Upper lobe of left lung (tissue), 4 donors: ENCODE measurements at regions not wholly inside any gene's neighbourhood (a gene's known extent, or its start where the extent isn't known, plus 50 kb on each side); places are given as distances from the start of the nearest gene placed in this dataset.

Experiments used
- EP300 ChIP-seq, 4 donors: sonication (generic); formaldehyde crosslinking; IDR thresholded peaks; one replicate each; pipeline ENCODE4 v1.5.1; 2017; ENCODE audit warnings: antibody characterized with exemption in 4 of 4, control low read depth in 2 of 4
- POLR2A ChIP-seq, 4 donors: fragments of 450-650 bp; IDR thresholded peaks; one replicate each; pipeline ENCODE4 v1.5.1; 2016 to 2017; ENCODE audit warnings: antibody characterized with exemption in 4 of 4, mild to moderate bottlenecking in 2 of 4
- TF ChIP-seq, protein P1 (sequence below), 6 experiments: fragments of 450-650 bp in 4 of 6; fragments of 200-600 bp in 2 of 6; sonication (generic) in 2 of 6; IDR thresholded peaks; one replicate each; pipeline ENCODE4 v1.5.1; 2016 to 2019; ENCODE audit warnings: antibody characterized with exemption in 6 of 6

GRCh38 chr15:69573815-69574475, 121.3 kb downstream of the RPLP1 start:
- TF ChIP-seq EP300 (IDR thresholded peaks at IDR 0.05): no peak
- TF ChIP-seq, protein P1, sequence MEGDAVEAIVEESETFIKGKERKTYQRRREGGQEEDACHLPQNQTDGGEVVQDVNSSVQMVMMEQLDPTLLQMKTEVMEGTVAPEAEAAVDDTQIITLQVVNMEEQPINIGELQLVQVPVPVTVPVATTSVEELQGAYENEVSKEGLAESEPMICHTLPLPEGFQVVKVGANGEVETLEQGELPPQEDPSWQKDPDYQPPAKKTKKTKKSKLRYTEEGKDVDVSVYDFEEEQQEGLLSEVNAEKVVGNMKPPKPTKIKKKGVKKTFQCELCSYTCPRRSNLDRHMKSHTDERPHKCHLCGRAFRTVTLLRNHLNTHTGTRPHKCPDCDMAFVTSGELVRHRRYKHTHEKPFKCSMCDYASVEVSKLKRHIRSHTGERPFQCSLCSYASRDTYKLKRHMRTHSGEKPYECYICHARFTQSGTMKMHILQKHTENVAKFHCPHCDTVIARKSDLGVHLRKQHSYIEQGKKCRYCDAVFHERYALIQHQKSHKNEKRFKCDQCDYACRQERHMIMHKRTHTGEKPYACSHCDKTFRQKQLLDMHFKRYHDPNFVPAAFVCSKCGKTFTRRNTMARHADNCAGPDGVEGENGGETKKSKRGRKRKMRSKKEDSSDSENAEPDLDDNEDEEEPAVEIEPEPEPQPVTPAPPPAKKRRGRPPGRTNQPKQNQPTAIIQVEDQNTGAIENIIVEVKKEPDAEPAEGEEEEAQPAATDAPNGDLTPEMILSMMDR (IDR thresholded peaks at IDR 0.05): no peak
- TF ChIP-seq POLR2A (IDR thresholded peaks at IDR 0.05): no peak
